ENCODE measurements at regions not wholly inside any gene's neighbourhood (a gene's known extent, or its start where the extent isn't known, plus 50 kb on each side); places are given as distances from the start of the nearest gene placed in this dataset.

GRCh38 chr22:49582181-49582580 is 245.5 kb downstream of the BRD1 start:
- TF ChIP-seq POLR2A (IDR thresholded peaks at IDR 0.05; ENCODE audit: extremely low read depth, insufficient read length) (no peak), MAX (IDR thresholded peaks at IDR 0.05; ENCODE audit: low read depth, low read length) (no peak)

Measured in NB4 (cell line).